ENCODE measurements at regions not wholly inside any gene's neighbourhood (a gene's known extent, or its start where the extent isn't known, plus 50 kb on each side); places are given as distances from the start of the nearest gene placed in this dataset.

DNA sequence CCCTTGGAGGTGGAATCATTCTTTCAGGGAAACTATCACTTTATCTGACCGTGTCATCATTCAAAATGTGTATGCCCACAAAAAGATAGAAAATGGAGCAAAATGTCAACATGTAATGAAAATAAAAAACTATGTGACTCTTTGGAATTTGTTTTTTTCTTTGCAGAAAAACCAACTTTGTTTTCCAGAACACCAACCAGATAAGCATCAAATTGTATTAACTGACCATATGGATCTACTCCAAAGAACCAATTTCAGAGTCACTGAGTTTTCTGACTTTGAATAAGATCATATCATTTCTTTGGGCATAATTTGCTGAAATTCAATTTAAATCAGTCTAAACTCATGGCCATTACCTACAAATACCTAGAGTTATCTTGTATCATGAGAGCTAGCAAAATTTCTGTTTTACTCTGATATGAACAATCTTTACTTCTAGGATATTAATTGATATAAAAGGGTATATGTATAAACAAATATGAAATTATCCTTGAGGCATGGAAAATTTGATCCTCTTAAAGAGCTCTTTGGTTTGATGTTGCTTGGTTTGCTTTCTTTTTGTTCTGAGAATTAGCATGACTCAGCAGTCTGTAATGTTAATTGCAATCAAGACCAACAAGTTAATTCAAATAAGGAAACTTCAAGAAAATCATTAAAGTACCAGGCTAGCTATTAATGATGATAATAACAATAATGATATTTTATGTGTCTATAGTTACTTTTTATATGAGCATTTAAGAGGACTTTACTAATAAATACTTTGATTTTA is 444.4 kb upstream of the MARCKS start (continued):
- TF ChIP-seq, protein P1, sequence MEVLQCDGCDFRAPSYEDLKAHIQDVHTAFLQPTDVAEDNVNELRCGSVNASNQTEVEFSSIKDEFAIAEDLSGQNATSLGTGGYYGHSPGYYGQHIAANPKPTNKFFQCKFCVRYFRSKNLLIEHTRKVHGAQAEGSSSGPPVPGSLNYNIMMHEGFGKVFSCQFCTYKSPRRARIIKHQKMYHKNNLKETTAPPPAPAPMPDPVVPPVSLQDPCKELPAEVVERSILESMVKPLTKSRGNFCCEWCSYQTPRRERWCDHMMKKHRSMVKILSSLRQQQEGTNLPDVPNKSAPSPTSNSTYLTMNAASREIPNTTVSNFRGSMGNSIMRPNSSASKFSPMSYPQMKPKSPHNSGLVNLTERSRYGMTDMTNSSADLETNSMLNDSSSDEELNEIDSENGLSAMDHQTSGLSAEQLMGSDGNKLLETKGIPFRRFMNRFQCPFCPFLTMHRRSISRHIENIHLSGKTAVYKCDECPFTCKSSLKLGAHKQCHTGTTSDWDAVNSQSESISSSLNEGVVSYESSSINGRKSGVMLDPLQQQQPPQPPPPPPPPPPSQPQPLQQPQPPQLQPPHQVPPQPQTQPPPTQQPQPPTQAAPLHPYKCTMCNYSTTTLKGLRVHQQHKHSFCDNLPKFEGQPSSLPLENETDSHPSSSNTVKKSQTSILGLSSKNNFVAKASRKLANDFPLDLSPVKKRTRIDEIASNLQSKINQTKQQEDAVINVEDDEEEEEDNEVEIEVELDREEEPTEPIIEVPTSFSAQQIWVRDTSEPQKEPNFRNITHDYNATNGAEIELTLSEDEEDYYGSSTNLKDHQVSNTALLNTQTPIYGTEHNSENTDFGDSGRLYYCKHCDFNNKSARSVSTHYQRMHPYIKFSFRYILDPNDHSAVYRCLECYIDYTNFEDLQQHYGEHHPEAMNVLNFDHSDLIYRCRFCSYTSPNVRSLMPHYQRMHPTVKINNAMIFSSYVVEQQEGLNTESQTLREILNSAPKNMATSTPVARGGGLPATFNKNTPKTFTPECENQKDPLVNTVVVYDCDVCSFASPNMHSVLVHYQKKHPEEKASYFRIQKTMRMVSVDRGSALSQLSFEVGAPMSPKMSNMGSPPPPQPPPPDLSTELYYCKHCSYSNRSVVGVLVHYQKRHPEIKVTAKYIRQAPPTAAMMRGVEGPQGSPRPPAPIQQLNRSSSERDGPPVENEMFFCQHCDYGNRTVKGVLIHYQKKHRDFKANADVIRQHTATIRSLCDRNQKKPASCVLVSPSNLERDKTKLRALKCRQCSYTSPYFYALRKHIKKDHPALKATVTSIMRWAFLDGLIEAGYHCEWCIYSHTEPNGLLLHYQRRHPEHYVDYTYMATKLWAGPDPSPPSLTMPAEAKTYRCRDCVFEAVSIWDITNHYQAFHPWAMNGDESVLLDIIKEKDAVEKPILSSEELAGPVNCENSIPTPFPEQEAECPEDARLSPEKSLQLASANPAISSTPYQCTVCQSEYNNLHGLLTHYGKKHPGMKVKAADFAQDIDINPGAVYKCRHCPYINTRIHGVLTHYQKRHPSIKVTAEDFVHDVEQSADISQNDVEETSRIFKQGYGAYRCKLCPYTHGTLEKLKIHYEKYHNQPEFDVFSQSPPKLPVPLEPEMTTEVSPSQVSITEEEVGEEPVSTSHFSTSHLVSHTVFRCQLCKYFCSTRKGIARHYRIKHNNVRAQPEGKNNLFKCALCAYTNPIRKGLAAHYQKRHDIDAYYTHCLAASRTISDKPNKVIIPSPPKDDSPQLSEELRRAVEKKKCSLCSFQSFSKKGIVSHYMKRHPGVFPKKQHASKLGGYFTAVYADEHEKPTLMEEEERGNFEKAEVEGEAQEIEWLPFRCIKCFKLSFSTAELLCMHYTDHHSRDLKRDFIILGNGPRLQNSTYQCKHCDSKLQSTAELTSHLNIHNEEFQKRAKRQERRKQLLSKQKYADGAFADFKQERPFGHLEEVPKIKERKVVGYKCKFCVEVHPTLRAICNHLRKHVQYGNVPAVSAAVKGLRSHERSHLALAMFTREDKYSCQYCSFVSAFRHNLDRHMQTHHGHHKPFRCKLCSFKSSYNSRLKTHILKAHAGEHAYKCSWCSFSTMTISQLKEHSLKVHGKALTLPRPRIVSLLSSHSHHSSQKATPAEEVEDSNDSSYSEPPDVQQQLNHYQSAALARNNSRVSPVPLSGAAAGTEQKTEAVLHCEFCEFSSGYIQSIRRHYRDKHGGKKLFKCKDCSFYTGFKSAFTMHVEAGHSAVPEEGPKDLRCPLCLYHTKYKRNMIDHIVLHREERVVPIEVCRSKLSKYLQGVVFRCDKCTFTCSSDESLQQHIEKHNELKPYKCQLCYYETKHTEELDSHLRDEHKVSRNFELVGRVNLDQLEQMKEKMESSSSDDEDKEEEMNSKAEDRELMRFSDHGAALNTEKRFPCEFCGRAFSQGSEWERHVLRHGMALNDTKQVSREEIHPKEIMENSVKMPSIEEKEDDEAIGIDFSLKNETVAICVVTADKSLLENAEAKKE (CRISPR knock-in tag; IDR thresholded peaks at IDR 0.05): no peak
- TF ChIP-seq EZH2 (IDR thresholded peaks at IDR 0.05; ENCODE audit: low read depth, unreplicated experiment): no peak
- TF ChIP-seq, protein P2, sequence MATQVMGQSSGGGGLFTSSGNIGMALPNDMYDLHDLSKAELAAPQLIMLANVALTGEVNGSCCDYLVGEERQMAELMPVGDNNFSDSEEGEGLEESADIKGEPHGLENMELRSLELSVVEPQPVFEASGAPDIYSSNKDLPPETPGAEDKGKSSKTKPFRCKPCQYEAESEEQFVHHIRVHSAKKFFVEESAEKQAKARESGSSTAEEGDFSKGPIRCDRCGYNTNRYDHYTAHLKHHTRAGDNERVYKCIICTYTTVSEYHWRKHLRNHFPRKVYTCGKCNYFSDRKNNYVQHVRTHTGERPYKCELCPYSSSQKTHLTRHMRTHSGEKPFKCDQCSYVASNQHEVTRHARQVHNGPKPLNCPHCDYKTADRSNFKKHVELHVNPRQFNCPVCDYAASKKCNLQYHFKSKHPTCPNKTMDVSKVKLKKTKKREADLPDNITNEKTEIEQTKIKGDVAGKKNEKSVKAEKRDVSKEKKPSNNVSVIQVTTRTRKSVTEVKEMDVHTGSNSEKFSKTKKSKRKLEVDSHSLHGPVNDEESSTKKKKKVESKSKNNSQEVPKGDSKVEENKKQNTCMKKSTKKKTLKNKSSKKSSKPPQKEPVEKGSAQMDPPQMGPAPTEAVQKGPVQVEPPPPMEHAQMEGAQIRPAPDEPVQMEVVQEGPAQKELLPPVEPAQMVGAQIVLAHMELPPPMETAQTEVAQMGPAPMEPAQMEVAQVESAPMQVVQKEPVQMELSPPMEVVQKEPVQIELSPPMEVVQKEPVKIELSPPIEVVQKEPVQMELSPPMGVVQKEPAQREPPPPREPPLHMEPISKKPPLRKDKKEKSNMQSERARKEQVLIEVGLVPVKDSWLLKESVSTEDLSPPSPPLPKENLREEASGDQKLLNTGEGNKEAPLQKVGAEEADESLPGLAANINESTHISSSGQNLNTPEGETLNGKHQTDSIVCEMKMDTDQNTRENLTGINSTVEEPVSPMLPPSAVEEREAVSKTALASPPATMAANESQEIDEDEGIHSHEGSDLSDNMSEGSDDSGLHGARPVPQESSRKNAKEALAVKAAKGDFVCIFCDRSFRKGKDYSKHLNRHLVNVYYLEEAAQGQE (IDR thresholded peaks at IDR 0.05; ENCODE audit: unreplicated experiment): no peak
- TF ChIP-seq ZNF331 (CRISPR knock-in tag; IDR thresholded peaks at IDR 0.05; ENCODE audit: low read depth): no peak
- TF ChIP-seq JUNB (IDR thresholded peaks at IDR 0.05; ENCODE audit: unreplicated experiment): no peak
